GM23338 (cell line): ENCODE measurements at regions not wholly inside any gene's neighbourhood (a gene's known extent, or its start where the extent isn't known, plus 50 kb on each side); places are given as distances from the start of the nearest gene placed in this dataset.

Source experiments
- ATAC-seq: fragments of 200-7000 bp; cut with Tn5 transposase; 3 replicates; pipeline ENCODE4 v1.9.1; 2020
- DNase-seq: peaks from one replicate; pipeline ENCODE4 v3.0.0-alpha.2; 2015; ENCODE audit warnings: low spot score
- H2AFZ ChIP-seq: fragments of 200-600 bp; sonication (generic); 2 replicates; pipeline ENCODE4 v1.8.0; 2016; ENCODE audit warnings: antibody characterized with exemption, mild to moderate bottlenecking, moderate library complexity
- H3F3A ChIP-seq: fragments of 200-600 bp; sonication (generic); replicated peaks from 2 replicates; pipeline ENCODE4 v1.8.0; 2017; ENCODE audit warnings: antibody characterized with exemption, mixed run types, low read depth
- H3K27ac ChIP-seq: fragments of 200-600 bp; sonication (generic); 2 replicates; pipeline ENCODE4 v1.6.1; 2016; ENCODE audit warnings: low read depth
- H3K27me3 ChIP-seq: fragments of 200-600 bp; sonication (generic); 2 replicates; pipeline ENCODE4 v1.8.0; 2016; ENCODE audit warnings: mild to moderate bottlenecking, mixed run types, moderate library complexity; ENCODE audit not compliant: insufficient read depth
- H3K36me3 ChIP-seq: fragments of 200-600 bp; sonication (generic); 2 replicates; pipeline ENCODE4 v1.8.0; 2016; ENCODE audit warnings: mild to moderate bottlenecking; ENCODE audit not compliant: insufficient read depth
- H3K4me1 ChIP-seq: fragments of 200-600 bp; sonication (generic); 2 replicates; pipeline ENCODE4 v1.8.0; 2016; ENCODE audit warnings: mild to moderate bottlenecking, moderate library complexity; ENCODE audit not compliant: insufficient read depth
- H3K4me2 ChIP-seq: fragments of 200-600 bp; sonication (generic); 2 replicates; pipeline ENCODE4 v1.7.1; 2017; ENCODE audit warnings: mixed run types
- H3K4me3 ChIP-seq: fragments of 200-600 bp; sonication (generic); 2 replicates; pipeline ENCODE4 v1.6.1; 2016; ENCODE audit warnings: mixed run types
- H3K79me2 ChIP-seq: fragments of 200-600 bp; sonication (generic); replicated peaks from 2 replicates; pipeline ENCODE4 v1.8.0; 2017; ENCODE audit warnings: mild to moderate bottlenecking; ENCODE audit not compliant: insufficient read depth
- H3K9me2 ChIP-seq: fragments of 200-600 bp; sonication (generic); 2 replicates; pipeline ENCODE4 v1.8.0; 2017; ENCODE audit not compliant: insufficient read depth
- H4K20me1 ChIP-seq: fragments of 200-600 bp; sonication (generic); replicated peaks from 2 replicates; pipeline ENCODE4 v1.8.0; 2017; ENCODE audit warnings: mild to moderate bottlenecking; ENCODE audit not compliant: insufficient read depth
- H3K27ac Mint-ChIP-seq: 2 replicates; pipeline ENCODE4 v1.8.0; 2020; ENCODE audit warnings: inconsistent platforms, mild to moderate bottlenecking, moderate library complexity, mixed read lengths
- H3K27me3 Mint-ChIP-seq: 3 replicates; pipeline ENCODE4 v1.8.0; 2022; ENCODE audit warnings: low read depth, mild to moderate bottlenecking, moderate library complexity, mixed read lengths, inconsistent platforms; ENCODE audit not compliant: insufficient read depth, poor library complexity
- H3K36me3 Mint-ChIP-seq: 3 replicates; pipeline ENCODE4 v1.8.0; 2021; ENCODE audit warnings: low read depth, mild to moderate bottlenecking, inconsistent platforms, moderate library complexity, mixed read lengths
- H3K4me1 Mint-ChIP-seq: 3 replicates; pipeline ENCODE4 v1.8.0; 2020; ENCODE audit warnings: mild to moderate bottlenecking, inconsistent platforms, mixed read lengths
- H3K4me3 Mint-ChIP-seq: 3 replicates; pipeline ENCODE4 v1.8.0; 2021; ENCODE audit warnings: moderate library complexity, mild to moderate bottlenecking, inconsistent platforms, mixed read lengths
- H3K9me3 Mint-ChIP-seq: 3 replicates; pipeline ENCODE4 v1.8.0; 2020; ENCODE audit warnings: moderate library complexity, mild to moderate bottlenecking, inconsistent platforms, mixed read lengths
- CREB1 ChIP-seq: fragments of 250-450 bp; sonication (Bioruptor Pico); IDR thresholded peaks from 2 replicates; pipeline ENCODE4 v1.5.0; 2020; ENCODE audit warnings: low read depth, mild to moderate bottlenecking, moderate library complexity
- EZH2 ChIP-seq: fragments of 200-600 bp; sonication (generic); IDR thresholded peaks from one replicate; pipeline ENCODE4 v1.8.0; 2017; ENCODE audit warnings: antibody characterized with exemption, mild to moderate bottlenecking, low read depth; ENCODE audit not compliant: unreplicated experiment
- EZH2phosphoT487 ChIP-seq: fragments of 200-600 bp; sonication (generic); IDR thresholded peaks from one replicate; pipeline ENCODE4 v1.8.1; 2018; ENCODE audit warnings: antibody characterized with exemption; ENCODE audit not compliant: unreplicated experiment
- JUNB ChIP-seq: IDR thresholded peaks from one replicate; pipeline ENCODE4 v1.6.1; 2016; ENCODE audit warnings: antibody characterized with exemption; ENCODE audit not compliant: unreplicated experiment
- NANOG ChIP-seq: IDR thresholded peaks from 2 replicates; pipeline ENCODE4 v1.6.1; 2016; ENCODE audit warnings: antibody characterized with exemption, borderline replicate concordance
- POLR2AphosphoS5 ChIP-seq: IDR thresholded peaks from 2 replicates; pipeline ENCODE4 v1.6.1; 2016; ENCODE audit warnings: antibody characterized with exemption, low read depth
- STAT1 ChIP-seq: IDR thresholded peaks from one replicate; pipeline ENCODE4 v1.6.1; 2016; ENCODE audit warnings: antibody characterized with exemption; ENCODE audit not compliant: unreplicated experiment
- ZNF114 ChIP-seq: fragments of 250-450 bp; sonication (Bioruptor Pico); IDR thresholded peaks from 2 replicates; pipeline ENCODE4 v1.5.0; 2020; ENCODE audit warnings: mild to moderate bottlenecking, moderate library complexity
- ZNF331 ChIP-seq: fragments of 250-450 bp; sonication (Bioruptor Pico); IDR thresholded peaks from 2 replicates; pipeline ENCODE4 v1.5.0; 2020; ENCODE audit warnings: low read depth, mild to moderate bottlenecking, moderate library complexity
- TF ChIP-seq, protein P1 (sequence below): IDR thresholded peaks from 2 replicates; pipeline ENCODE4 v1.6.1; 2016; ENCODE audit warnings: antibody characterized with exemption
- TF ChIP-seq, protein P2 (sequence below), 2 experiments: fragments of 200-600 bp in 1 of 2; sonication (generic) in 1 of 2; conservative IDR thresholded peaks; 2 replicates each; pipeline versions ENCODE4 v1.5.1 to v1.6.1; 2016 to 2017; ENCODE audit warnings: antibody characterized with exemption in 2 of 2, low read depth in 2 of 2, mild to moderate bottlenecking in 2 of 2, moderate library complexity in 1 of 2
- TF ChIP-seq, protein P3 (sequence below): fragments of 250-450 bp; sonication (Bioruptor Pico); IDR thresholded peaks from 2 replicates; pipeline ENCODE4 v1.5.0; 2020; ENCODE audit warnings: mild to moderate bottlenecking, moderate library complexity
- TF ChIP-seq, protein P4 (sequence below): IDR thresholded peaks from one replicate; pipeline ENCODE4 v1.6.1; 2018; ENCODE audit warnings: antibody characterized with exemption; ENCODE audit not compliant: unreplicated experiment

DNA sequence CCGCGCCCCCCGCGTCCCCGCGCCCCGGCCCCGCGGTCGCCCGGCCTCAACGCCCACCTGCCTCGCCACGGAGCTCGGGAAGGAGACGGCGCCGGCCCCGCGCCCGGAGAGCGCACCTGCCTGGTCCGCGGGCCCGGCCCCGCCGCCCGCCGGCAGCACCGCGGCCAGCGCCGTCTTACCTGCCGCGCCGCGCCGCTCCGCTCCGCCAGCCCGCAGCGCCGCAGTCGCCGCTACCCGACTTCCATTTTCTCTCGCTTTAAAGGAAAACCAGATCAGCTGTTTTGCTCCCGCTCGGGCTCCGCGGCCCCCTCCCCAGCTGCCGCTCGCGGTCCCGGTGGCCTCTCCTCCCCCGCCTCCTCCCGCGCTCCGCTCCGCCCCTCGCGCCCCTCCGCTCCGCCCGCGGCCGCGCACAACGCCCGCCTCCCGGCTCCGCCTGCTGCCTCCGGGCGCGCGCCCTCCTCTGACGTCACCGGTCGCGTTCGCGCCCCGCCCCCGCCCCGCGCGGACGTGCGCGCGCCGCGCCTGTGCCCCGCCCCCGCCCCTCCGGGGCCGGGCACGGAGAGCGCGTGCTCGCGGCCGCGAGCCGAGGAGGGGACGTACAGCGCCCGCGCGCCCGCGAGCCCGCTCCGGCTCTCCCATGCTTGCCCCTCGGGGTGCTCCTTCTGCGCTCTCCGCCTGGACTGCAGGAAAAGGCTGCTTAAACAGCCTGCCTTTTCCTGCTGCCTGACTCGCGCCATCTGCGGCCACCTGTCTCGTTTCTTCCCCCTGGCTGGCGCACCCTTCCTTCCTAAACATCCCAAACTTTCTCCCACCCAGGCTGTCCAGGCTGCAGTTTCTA is 159.8 kb upstream of the CHRNA7 start, which contains the start of gene OTUD7A:
OTUD7A (minus strand) TSS at position 346 of the 838 bp plus-strand sequence.
- TF ChIP-seq, protein P1, sequence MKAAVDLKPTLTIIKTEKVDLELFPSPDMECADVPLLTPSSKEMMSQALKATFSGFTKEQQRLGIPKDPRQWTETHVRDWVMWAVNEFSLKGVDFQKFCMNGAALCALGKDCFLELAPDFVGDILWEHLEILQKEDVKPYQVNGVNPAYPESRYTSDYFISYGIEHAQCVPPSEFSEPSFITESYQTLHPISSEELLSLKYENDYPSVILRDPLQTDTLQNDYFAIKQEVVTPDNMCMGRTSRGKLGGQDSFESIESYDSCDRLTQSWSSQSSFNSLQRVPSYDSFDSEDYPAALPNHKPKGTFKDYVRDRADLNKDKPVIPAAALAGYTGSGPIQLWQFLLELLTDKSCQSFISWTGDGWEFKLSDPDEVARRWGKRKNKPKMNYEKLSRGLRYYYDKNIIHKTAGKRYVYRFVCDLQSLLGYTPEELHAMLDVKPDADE, result no peak
- TF ChIP-seq POLR2AphosphoS5 (peak; percentile 73), EZH2phosphoT487 (no peak), ZNF114 (CRISPR knock-in tag) (no peak), CREB1 (CRISPR knock-in tag) (peak; percentile 79), JUNB (no peak), STAT1 (no peak), EZH2 (no peak), ZNF331 (CRISPR knock-in tag) (no peak), NANOG (no peak)
- TF ChIP-seq, protein P2, sequence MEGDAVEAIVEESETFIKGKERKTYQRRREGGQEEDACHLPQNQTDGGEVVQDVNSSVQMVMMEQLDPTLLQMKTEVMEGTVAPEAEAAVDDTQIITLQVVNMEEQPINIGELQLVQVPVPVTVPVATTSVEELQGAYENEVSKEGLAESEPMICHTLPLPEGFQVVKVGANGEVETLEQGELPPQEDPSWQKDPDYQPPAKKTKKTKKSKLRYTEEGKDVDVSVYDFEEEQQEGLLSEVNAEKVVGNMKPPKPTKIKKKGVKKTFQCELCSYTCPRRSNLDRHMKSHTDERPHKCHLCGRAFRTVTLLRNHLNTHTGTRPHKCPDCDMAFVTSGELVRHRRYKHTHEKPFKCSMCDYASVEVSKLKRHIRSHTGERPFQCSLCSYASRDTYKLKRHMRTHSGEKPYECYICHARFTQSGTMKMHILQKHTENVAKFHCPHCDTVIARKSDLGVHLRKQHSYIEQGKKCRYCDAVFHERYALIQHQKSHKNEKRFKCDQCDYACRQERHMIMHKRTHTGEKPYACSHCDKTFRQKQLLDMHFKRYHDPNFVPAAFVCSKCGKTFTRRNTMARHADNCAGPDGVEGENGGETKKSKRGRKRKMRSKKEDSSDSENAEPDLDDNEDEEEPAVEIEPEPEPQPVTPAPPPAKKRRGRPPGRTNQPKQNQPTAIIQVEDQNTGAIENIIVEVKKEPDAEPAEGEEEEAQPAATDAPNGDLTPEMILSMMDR (conservative IDR thresholded peaks at IDR 0.05; ENCODE audit: low read depth in 2 of 2), result 0 out of 4 replicates have a peak, but pooled peaks of 1 of the 2 experiments have one; percentile 2
- TF ChIP-seq, protein P3, sequence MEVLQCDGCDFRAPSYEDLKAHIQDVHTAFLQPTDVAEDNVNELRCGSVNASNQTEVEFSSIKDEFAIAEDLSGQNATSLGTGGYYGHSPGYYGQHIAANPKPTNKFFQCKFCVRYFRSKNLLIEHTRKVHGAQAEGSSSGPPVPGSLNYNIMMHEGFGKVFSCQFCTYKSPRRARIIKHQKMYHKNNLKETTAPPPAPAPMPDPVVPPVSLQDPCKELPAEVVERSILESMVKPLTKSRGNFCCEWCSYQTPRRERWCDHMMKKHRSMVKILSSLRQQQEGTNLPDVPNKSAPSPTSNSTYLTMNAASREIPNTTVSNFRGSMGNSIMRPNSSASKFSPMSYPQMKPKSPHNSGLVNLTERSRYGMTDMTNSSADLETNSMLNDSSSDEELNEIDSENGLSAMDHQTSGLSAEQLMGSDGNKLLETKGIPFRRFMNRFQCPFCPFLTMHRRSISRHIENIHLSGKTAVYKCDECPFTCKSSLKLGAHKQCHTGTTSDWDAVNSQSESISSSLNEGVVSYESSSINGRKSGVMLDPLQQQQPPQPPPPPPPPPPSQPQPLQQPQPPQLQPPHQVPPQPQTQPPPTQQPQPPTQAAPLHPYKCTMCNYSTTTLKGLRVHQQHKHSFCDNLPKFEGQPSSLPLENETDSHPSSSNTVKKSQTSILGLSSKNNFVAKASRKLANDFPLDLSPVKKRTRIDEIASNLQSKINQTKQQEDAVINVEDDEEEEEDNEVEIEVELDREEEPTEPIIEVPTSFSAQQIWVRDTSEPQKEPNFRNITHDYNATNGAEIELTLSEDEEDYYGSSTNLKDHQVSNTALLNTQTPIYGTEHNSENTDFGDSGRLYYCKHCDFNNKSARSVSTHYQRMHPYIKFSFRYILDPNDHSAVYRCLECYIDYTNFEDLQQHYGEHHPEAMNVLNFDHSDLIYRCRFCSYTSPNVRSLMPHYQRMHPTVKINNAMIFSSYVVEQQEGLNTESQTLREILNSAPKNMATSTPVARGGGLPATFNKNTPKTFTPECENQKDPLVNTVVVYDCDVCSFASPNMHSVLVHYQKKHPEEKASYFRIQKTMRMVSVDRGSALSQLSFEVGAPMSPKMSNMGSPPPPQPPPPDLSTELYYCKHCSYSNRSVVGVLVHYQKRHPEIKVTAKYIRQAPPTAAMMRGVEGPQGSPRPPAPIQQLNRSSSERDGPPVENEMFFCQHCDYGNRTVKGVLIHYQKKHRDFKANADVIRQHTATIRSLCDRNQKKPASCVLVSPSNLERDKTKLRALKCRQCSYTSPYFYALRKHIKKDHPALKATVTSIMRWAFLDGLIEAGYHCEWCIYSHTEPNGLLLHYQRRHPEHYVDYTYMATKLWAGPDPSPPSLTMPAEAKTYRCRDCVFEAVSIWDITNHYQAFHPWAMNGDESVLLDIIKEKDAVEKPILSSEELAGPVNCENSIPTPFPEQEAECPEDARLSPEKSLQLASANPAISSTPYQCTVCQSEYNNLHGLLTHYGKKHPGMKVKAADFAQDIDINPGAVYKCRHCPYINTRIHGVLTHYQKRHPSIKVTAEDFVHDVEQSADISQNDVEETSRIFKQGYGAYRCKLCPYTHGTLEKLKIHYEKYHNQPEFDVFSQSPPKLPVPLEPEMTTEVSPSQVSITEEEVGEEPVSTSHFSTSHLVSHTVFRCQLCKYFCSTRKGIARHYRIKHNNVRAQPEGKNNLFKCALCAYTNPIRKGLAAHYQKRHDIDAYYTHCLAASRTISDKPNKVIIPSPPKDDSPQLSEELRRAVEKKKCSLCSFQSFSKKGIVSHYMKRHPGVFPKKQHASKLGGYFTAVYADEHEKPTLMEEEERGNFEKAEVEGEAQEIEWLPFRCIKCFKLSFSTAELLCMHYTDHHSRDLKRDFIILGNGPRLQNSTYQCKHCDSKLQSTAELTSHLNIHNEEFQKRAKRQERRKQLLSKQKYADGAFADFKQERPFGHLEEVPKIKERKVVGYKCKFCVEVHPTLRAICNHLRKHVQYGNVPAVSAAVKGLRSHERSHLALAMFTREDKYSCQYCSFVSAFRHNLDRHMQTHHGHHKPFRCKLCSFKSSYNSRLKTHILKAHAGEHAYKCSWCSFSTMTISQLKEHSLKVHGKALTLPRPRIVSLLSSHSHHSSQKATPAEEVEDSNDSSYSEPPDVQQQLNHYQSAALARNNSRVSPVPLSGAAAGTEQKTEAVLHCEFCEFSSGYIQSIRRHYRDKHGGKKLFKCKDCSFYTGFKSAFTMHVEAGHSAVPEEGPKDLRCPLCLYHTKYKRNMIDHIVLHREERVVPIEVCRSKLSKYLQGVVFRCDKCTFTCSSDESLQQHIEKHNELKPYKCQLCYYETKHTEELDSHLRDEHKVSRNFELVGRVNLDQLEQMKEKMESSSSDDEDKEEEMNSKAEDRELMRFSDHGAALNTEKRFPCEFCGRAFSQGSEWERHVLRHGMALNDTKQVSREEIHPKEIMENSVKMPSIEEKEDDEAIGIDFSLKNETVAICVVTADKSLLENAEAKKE, result no peak
- TF ChIP-seq, protein P4, sequence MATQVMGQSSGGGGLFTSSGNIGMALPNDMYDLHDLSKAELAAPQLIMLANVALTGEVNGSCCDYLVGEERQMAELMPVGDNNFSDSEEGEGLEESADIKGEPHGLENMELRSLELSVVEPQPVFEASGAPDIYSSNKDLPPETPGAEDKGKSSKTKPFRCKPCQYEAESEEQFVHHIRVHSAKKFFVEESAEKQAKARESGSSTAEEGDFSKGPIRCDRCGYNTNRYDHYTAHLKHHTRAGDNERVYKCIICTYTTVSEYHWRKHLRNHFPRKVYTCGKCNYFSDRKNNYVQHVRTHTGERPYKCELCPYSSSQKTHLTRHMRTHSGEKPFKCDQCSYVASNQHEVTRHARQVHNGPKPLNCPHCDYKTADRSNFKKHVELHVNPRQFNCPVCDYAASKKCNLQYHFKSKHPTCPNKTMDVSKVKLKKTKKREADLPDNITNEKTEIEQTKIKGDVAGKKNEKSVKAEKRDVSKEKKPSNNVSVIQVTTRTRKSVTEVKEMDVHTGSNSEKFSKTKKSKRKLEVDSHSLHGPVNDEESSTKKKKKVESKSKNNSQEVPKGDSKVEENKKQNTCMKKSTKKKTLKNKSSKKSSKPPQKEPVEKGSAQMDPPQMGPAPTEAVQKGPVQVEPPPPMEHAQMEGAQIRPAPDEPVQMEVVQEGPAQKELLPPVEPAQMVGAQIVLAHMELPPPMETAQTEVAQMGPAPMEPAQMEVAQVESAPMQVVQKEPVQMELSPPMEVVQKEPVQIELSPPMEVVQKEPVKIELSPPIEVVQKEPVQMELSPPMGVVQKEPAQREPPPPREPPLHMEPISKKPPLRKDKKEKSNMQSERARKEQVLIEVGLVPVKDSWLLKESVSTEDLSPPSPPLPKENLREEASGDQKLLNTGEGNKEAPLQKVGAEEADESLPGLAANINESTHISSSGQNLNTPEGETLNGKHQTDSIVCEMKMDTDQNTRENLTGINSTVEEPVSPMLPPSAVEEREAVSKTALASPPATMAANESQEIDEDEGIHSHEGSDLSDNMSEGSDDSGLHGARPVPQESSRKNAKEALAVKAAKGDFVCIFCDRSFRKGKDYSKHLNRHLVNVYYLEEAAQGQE, result peak; percentile 17
- peak within 1 kb of the TSS; percentile 78 for H3K27ac Mint-ChIP-seq
- H3K4me1 ChIP-seq, result peaks cover 11% of the 10 kb centered on the region
- peak within 1 kb of the TSS; percentile 87 for H3K27ac ChIP-seq
- DNase-seq (peak; percentile 88), ATAC-seq (peak; percentile 84)
- peaks cover 4% of the 10 kb centered on the region for H3F3A ChIP-seq
- H3K36me3 ChIP-seq, result no peaks in the 10 kb centered on the region
- H3K27me3 Mint-ChIP-seq, result peaks cover 19% of the 10 kb centered on the region
- H3K4me1 Mint-ChIP-seq, result peaks cover 20% of the 10 kb centered on the region
- H3K9me3 Mint-ChIP-seq, result no peaks in the 10 kb centered on the region; the same call in 2 of the 3 replicates
- peaks cover 10% of the 10 kb centered on the region for H4K20me1 ChIP-seq
- H2AFZ ChIP-seq, result peak within 1 kb of the TSS; percentile 99
- no peaks in the 10 kb centered on the region for H3K9me2 ChIP-seq
- peaks cover 17% of the 10 kb centered on the region for H3K27me3 ChIP-seq
- no peaks in the 10 kb centered on the region for H3K79me2 ChIP-seq
- peak within 1 kb of the TSS; percentile 82 for H3K4me3 ChIP-seq
- H3K4me3 Mint-ChIP-seq, result peak within 1 kb of the TSS; percentile 83
- peaks cover 3% of the 10 kb centered on the region; the same call in 1 of the 3 replicates for H3K36me3 Mint-ChIP-seq
- H3K4me2 ChIP-seq, result peak within 1 kb of the TSS; percentile 85
